ENCODE measurements at regions not wholly inside any gene's neighbourhood (a gene's known extent, or its start where the extent isn't known, plus 50 kb on each side); places are given as distances from the start of the nearest gene placed in this dataset.
A peak's percentile ranks its signal among the peaks of the same experiment; 100 is the strongest.

DNA sequence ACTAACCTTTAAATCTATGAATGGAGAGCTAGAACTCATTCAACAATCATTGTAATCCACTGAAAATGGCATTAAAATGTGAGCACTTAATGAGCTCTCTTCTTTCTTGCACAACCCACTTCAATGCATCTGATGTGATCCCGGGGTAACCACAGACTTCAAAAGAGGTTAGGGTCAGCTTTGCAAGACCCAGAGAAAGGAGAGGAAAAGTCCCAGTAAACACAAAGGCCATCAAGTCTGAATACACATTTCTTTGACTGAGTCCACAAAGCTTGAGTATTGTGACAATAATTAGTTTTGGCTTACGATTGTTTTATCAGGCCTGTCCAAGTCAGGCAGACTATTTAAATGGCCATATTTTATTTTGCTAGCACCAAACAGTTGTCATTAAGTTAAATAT is 148.8 kb upstream of the ZNF608 start:
- no peak for DNase-seq
- WGBS, 2 donors: 77 to 83% methylated on average over 2 of the region's 2 CpGs

GRCh38 chr5:124901081-124901480 is 154.6 kb upstream of the ZNF608 start:
- TF ChIP-seq POLR2AphosphoS5 (IDR thresholded peaks at IDR 0.05) (no peak), CTCF (IDR thresholded peaks at IDR 0.05) (no peak), POLR2A (IDR thresholded peaks at IDR 0.05) (no peak), EP300 (IDR thresholded peaks at IDR 0.05) (no peak)
- Histone ChIP-seq H3K27ac (no peak overlapping the region), H3K9me3 (no peaks in the 10 kb centered on the region), H3K4me3 (no peak overlapping the region), H3K27me3 (no peaks in the 10 kb centered on the region), H3K4me1 (peaks cover 0 to 16% (median 8%) of the 10 kb centered on the region in 4 donors), H3K36me3 (no peaks in the 10 kb centered on the region)
- DNase-seq: no peak
- intact Hi-C loops (cut with DNase I): loop anchor here (10.0 kb wide), 2 partner anchors 246 to 584 kb away; no protein-coding TSS in a partner anchor

More for the DNA sequence above, 148.8 kb upstream of the ZNF608 start:
- Histone ChIP-seq H3K4me3 (no peak overlapping the region), H3K9me3 (no peaks in the 10 kb centered on the region), H3K27ac (no peak overlapping the region), H3K36me3 (no peaks in the 10 kb centered on the region), H3K27me3 (no peaks in the 10 kb centered on the region), H3K4me1 (no peaks in the 10 kb centered on the region)
- TF ChIP-seq POLR2AphosphoS5 (IDR thresholded peaks at IDR 0.05) (no peak), EP300 (IDR thresholded peaks at IDR 0.05) (no peak), CTCF (IDR thresholded peaks at IDR 0.05) (no peak), POLR2A (IDR thresholded peaks at IDR 0.05) (no peak)
- intact Hi-C loops (cut with DNase I): no loop called here

DNA sequence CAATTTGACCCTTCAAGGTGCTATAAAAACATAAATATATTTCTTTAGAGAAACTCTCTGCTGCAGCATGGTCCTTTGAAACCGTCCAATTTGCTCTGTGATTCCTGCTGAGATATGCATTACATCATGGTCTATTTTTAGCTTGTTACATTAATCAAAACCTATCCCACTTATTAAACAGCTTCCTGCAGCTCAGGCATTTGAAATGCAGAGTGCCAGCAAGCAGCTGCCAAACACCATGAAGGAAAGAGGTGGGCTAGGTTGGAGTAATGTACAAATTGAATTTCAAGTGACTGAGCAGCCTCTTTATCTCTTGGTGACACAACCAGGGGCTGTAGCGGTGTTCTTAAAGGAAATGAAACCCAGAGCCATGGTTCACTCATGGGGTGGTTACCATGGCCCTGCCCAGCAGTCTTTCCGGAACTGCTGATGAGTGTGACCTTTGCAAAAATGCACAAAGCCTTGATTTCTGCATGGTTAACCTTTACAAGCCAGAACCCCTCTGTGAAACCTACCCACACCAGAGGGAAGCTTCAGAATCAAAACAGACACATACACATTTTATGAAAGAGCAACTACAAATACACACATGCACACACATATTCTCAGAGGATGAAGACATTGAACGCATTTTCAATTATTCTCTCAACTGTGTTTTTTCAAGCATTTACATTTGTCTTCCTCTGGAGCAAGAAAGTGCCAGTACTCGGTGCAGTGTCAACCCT is 155.8 kb upstream of the ZNF608 start:
- intact Hi-C loops (cut with DNase I): loop anchor here (10.0 kb wide), 2 partner anchors 247 to 583 kb away; no protein-coding TSS in a partner anchor
- Histone ChIP-seq H3K36me3 (no peaks in the 10 kb centered on the region), H3K4me1 (peaks cover 0 to 27% (median 20%) of the 10 kb centered on the region in 4 donors), H3K27ac (peak overlapping the region in 1 of 4 donors; percentile 25), H3K27me3 (no peaks in the 10 kb centered on the region), H3K4me3 (no peak overlapping the region), H3K9me3 (no peaks in the 10 kb centered on the region)
- TF ChIP-seq EP300 (IDR thresholded peaks at IDR 0.05) (no peak), POLR2A (IDR thresholded peaks at IDR 0.05) (no peak), POLR2AphosphoS5 (IDR thresholded peaks at IDR 0.05) (no peak)
- WGBS, 2 donors: 22 to 53% methylated on average over 5 of the region's 5 CpGs
- no peak for DNase-seq

DNA sequence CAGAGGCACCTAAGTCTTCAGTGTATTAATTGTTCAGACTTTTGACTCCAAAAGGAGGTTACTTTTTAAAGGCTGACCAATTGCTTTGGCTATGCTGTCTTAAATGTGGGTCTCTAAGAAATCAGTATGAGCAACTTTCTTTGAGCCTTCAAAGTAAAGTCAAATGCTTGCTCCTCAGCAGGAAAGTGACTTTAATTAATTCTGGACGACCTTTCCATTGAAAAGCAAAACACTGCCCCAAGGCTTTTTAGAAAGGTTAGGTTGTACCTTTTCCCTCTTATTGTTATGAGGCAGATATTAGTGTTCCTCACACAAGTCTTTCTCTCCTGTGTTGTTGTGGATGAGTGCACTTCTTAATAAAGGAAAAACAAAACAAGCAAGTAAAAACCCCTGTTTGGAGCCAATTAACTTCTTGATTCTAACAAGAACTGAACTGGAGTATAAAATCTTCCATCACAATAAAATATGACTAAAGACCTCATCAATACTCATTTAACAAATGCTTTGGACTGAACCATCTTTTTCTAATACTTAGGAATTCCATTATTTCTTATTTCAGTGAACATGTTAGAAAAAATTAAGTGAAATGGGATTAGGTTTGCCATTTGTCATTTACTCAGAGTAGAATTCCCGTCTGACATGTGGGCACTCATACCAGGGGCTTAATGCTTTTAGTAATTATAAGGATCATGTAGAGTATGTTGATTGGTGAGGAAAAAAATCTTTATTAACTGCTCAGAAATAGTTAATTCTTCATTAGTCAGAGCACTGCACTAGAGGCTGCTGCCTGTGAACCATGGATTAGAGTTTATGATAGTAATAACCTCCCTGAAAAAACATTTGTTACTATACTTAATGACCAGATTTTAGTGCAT is 159.1 kb upstream of the ZNF608 start:
- H3K4me3 ChIP-seq: no peak overlapping the region
- intact Hi-C loops (cut with DNase I): loop anchor here (5.0 to 10.0 kb wide), 3 partner anchors 158 to 579 kb away; partner anchors contain the start of gene ZNF608
- TF ChIP-seq CTCF (IDR thresholded peaks at IDR 0.05): no peak
- no peak for TF ChIP-seq POLR2A (IDR thresholded peaks at IDR 0.05)
- TF ChIP-seq POLR2AphosphoS5 (IDR thresholded peaks at IDR 0.05): no peak
- no peak for TF ChIP-seq EP300 (IDR thresholded peaks at IDR 0.05)
- no peaks in the 10 kb centered on the region for H3K27me3 ChIP-seq
- H3K27ac ChIP-seq: peak overlapping the region in 3 of 4 donors; percentile 66 to 83 (median 75)
- peaks cover 0 to 47% (median 36%) of the 10 kb centered on the region in 4 donors for H3K4me1 ChIP-seq
- H3K9me3 ChIP-seq: no peaks in the 10 kb centered on the region
- no peak for DNase-seq
- H3K36me3 ChIP-seq: no peaks in the 10 kb centered on the region
- WGBS, 2 donors: 85 to 89% methylated on average over 2 of the region's 2 CpGs

Measured in sigmoid colon (tissue), 6 donors.